H1 (cell line): ENCODE measurements at regions not wholly inside any gene's neighbourhood (a gene's known extent, or its start where the extent isn't known, plus 50 kb on each side); places are given as distances from the start of the nearest gene placed in this dataset.

Experiments
- CTCF ChIA-PET: fragments of 300-600 bp; sonication (Branson Sonifier 250); formaldehyde crosslinking; loops from one replicate; lab custom pipeline; 2021; ENCODE audit not compliant: partially characterized antibody; lab: Charles Lee
- POLR2A ChIA-PET: fragments of 300-600 bp; sonication (Branson Sonifier 250); formaldehyde crosslinking; loops from one replicate; lab custom pipeline; 2021; ENCODE audit warnings: inconsistent platforms; ENCODE audit not compliant: partially characterized antibody; lab: Charles Lee
- DNase-seq, 2 experiments: peaks; one replicate each; pipeline versions ENCODE4 v3.0.0 to v3.0.0-alpha.2; 2010 to 2022; ENCODE audit warnings: low spot score in 2 of 2, low read depth in 1 of 2, mixed read lengths in 1 of 2
- FAIRE-seq: peaks from 2 replicates; lab custom pipeline; 2011; peaks lifted over from hg19 to GRCh38; lab: Jason Lieb, UNC
- H2AFZ ChIP-seq: 2 replicates; pipeline ENCODE4 v1.8.1; 2012; ENCODE audit warnings: low read length, inconsistent platforms
- H2AK5ac ChIP-seq: 2 replicates; pipeline ENCODE4 v1.6.1; 2013; ENCODE audit warnings: low read depth, low read length
- H2BK120ac ChIP-seq: replicated peaks from 2 replicates; pipeline ENCODE3; 2013; ENCODE audit warnings: low read depth, low read length, inconsistent platforms
- H2BK12ac ChIP-seq: 2 replicates; pipeline ENCODE4 v1.6.1; 2013; ENCODE audit warnings: low read depth, low read length
- H2BK15ac ChIP-seq: 2 replicates; pipeline ENCODE4 v1.6.1; 2013; ENCODE audit warnings: low read length
- H2BK20ac ChIP-seq: 2 replicates; pipeline ENCODE4 v1.6.1; 2013; ENCODE audit warnings: low read length
- H2BK5ac ChIP-seq: 2 replicates; pipeline ENCODE4 v1.6.1; 2013; ENCODE audit warnings: low read depth, low read length
- H3K14ac ChIP-seq: 2 replicates; pipeline ENCODE4 v1.6.1; 2013; ENCODE audit warnings: inconsistent platforms; ENCODE audit not compliant: insufficient read length
- H3K18ac ChIP-seq: 2 replicates; pipeline ENCODE4 v1.6.1; 2013; ENCODE audit warnings: low read length; ENCODE audit errors: extremely low read depth
- H3K23ac ChIP-seq: 2 replicates; pipeline ENCODE4 v1.6.1; 2013; ENCODE audit warnings: inconsistent platforms; ENCODE audit not compliant: insufficient read length
- H3K23me2 ChIP-seq: 2 replicates; pipeline ENCODE4 v1.6.1; 2013; ENCODE audit warnings: low read depth, low read length
- H3K27ac ChIP-seq: 2 replicates; pipeline ENCODE4 v1.6.1; 2011; ENCODE audit warnings: low read depth, low read length, inconsistent platforms
- H3K27me3 ChIP-seq, 4 experiments: replicated peaks in 1 of 4; 1 replicate in 1 of 4; 2 replicates in 3 of 4; pipeline versions ENCODE4 v1.6.1 to v1.8.1; 2011 to 2013; ENCODE audit warnings: low read length in 3 of 4, mild to moderate bottlenecking in 3 of 4, inconsistent platforms in 2 of 4, mixed read lengths in 2 of 4, moderate library complexity in 1 of 4; ENCODE audit not compliant: control insufficient read depth in 3 of 4, insufficient read depth in 3 of 4; ENCODE audit errors: extremely low read depth in 1 of 4
- H3K36me3 ChIP-seq, 4 experiments: 2 replicates each; pipeline versions ENCODE4 v1.6.1 to v1.8.1; 2011 to 2013; ENCODE audit warnings: mild to moderate bottlenecking in 4 of 4, low read length in 3 of 4, moderate library complexity in 2 of 4, control low read depth in 1 of 4, inconsistent platforms in 1 of 4; ENCODE audit not compliant: insufficient read depth in 4 of 4, control insufficient read depth in 2 of 4
- H3K4ac ChIP-seq: replicated peaks from 2 replicates; pipeline ENCODE3; 2013; ENCODE audit warnings: low read length, low read depth, mixed read lengths, inconsistent platforms; ENCODE audit not compliant: insufficient read length
- H3K4me1 ChIP-seq, 4 experiments: replicated peaks in 1 of 4; 1 replicate in 1 of 4; 2 replicates in 3 of 4; pipeline versions ENCODE4 v1.6.1 to v1.8.1; 2011 to 2013; ENCODE audit warnings: low read length in 3 of 4, inconsistent platforms in 2 of 4, mixed read lengths in 1 of 4; ENCODE audit not compliant: insufficient read depth in 4 of 4, control insufficient read depth in 3 of 4
- H3K4me2 ChIP-seq, 2 experiments: 2 replicates each; pipeline versions ENCODE4 v1.6.1 to v1.8.1; 2011 to 2013; ENCODE audit warnings: low read depth in 2 of 2, low read length in 2 of 2, control low read depth in 1 of 2, inconsistent platforms in 1 of 2, mild to moderate bottlenecking in 1 of 2; ENCODE audit not compliant: insufficient read depth in 1 of 2
- H3K4me3 ChIP-seq, 4 experiments: fragments of 200-600, 300-600 bp in 1 of 4; sonication (generic), shearing (Covaris generic), sonication (Bioruptor Twin) in 1 of 4; 2 replicates each; pipeline versions ENCODE4 v1.5.1 to v1.8.1; 2011 to 2016; ENCODE audit warnings: low read length in 4 of 4, low read depth in 3 of 4, control low read depth in 2 of 4, inconsistent platforms in 2 of 4, mild to moderate bottlenecking in 2 of 4, mixed read lengths in 1 of 4, moderate library complexity in 1 of 4; ENCODE audit not compliant: insufficient read depth in 2 of 4; ENCODE audit errors: extremely low read depth in 1 of 4
- H3K56ac ChIP-seq: replicated peaks from 2 replicates; pipeline ENCODE3; 2013; ENCODE audit warnings: low read depth, mild to moderate bottlenecking, mixed read lengths, low read length, inconsistent platforms; ENCODE audit not compliant: insufficient read length
- H3K79me1 ChIP-seq: 2 replicates; pipeline ENCODE4 v1.6.1; 2013; ENCODE audit warnings: low read depth, low read length, control low read depth
- H3K79me2 ChIP-seq, 2 experiments: 2 replicates each; pipeline versions ENCODE4 v1.6.1 to v1.8.1; 2012 to 2013; ENCODE audit warnings: low read length in 2 of 2, mild to moderate bottlenecking in 2 of 2, inconsistent platforms in 1 of 2; ENCODE audit not compliant: insufficient read depth in 2 of 2, control insufficient read depth in 1 of 2
- H3K9ac ChIP-seq, 4 experiments: replicated peaks in 1 of 4; 1 replicate in 1 of 4; 2 replicates in 3 of 4; pipeline versions ENCODE4 v1.6.1 to v1.8.1; 2011 to 2013; ENCODE audit warnings: low read depth in 3 of 4, low read length in 3 of 4, control low read depth in 2 of 4, mild to moderate bottlenecking in 2 of 4, moderate library complexity in 2 of 4, inconsistent platforms in 1 of 4; ENCODE audit errors: extremely low read depth in 1 of 4
- H3K9me3 ChIP-seq, 2 experiments: 2 replicates each; pipeline versions ENCODE4 v1.6.1 to v1.8.1; 2012 to 2013; ENCODE audit warnings: mild to moderate bottlenecking in 2 of 2, moderate library complexity in 2 of 2, control low read depth in 1 of 2, inconsistent platforms in 1 of 2, low read depth in 1 of 2, low read length in 1 of 2, mixed read lengths in 1 of 2; ENCODE audit not compliant: insufficient read depth in 2 of 2
- H4K20me1 ChIP-seq, 2 experiments: replicated peaks in 1 of 2; 2 replicates each; pipeline versions ENCODE3 to v1.8.1; 2011 to 2013; ENCODE audit warnings: inconsistent platforms in 2 of 2, low read length in 2 of 2, mild to moderate bottlenecking in 1 of 2; ENCODE audit not compliant: insufficient read depth in 2 of 2, control insufficient read depth in 1 of 2
- H4K5ac ChIP-seq: 2 replicates; pipeline ENCODE4 v1.6.1; 2013; ENCODE audit warnings: low read length, low read depth, mixed read lengths, inconsistent platforms; ENCODE audit not compliant: insufficient read length
- H4K8ac ChIP-seq: 2 replicates; pipeline ENCODE4 v1.8.0; 2013; ENCODE audit warnings: mild to moderate bottlenecking, moderate library complexity, low read length, inconsistent platforms; ENCODE audit not compliant: insufficient read depth; ENCODE audit errors: extremely low read depth
- H4K91ac ChIP-seq: replicated peaks from 2 replicates; pipeline ENCODE3; 2013; ENCODE audit warnings: low read length, mixed read lengths, inconsistent platforms; ENCODE audit not compliant: insufficient read length
- ASH2L ChIP-seq: fragments of 200-600, 300-600 bp; sonication (generic); IDR thresholded peaks from one replicate; pipeline ENCODE4 v1.7.1; 2017; ENCODE audit warnings: low read length
- ATF3 ChIP-seq: IDR thresholded peaks from 2 replicates; pipeline ENCODE4 v1.6.1; 2011; ENCODE audit warnings: low read depth, mild to moderate bottlenecking, low read length; ENCODE audit not compliant: insufficient read depth
- GABPA ChIP-seq: IDR thresholded peaks from 2 replicates; pipeline ENCODE4 v1.6.1; 2011; ENCODE audit warnings: mild to moderate bottlenecking, low read length, moderate library complexity, borderline replicate concordance; ENCODE audit not compliant: insufficient read depth
- HDAC2 ChIP-seq, 2 experiments: fragments of 300-600 bp in 1 of 2; sonication (generic) in 1 of 2; IDR thresholded peaks; 2 replicates each; pipeline ENCODE4 v1.6.1; 2011 to 2012; ENCODE audit warnings: low read depth in 2 of 2, low read length in 2 of 2, mild to moderate bottlenecking in 2 of 2, moderate library complexity in 2 of 2, borderline replicate concordance in 1 of 2, inconsistent platforms in 1 of 2
- JUN ChIP-seq: IDR thresholded peaks from 2 replicates; pipeline ENCODE4 v1.6.1; 2011; ENCODE audit warnings: low read depth, mild to moderate bottlenecking, improper control_type of control experiment, low read length
- SIN3A ChIP-seq, 2 experiments: IDR thresholded peaks in 1 of 2; conservative IDR thresholded peaks in 1 of 2; 2 replicates each; pipeline ENCODE4 v1.6.1; 2011 to 2012; ENCODE audit warnings: low read length in 2 of 2, improper control_type of control experiment in 1 of 2, low read depth in 1 of 2, mild to moderate bottlenecking in 1 of 2
- SIX5 ChIP-seq: IDR thresholded peaks from 2 replicates; pipeline ENCODE4 v1.6.1; 2011; ENCODE audit warnings: mild to moderate bottlenecking, low read depth, low read length
- TEAD4 ChIP-seq: IDR thresholded peaks from 2 replicates; pipeline ENCODE4 v1.6.1; 2012; ENCODE audit warnings: low read depth, low read length, inconsistent platforms, mixed read lengths
- WGBS, 2 experiments: shearing (Covaris generic) in 1 of 2; methylation state at CpG; one replicate each; pipeline versions ENCODE4 v1.1.6 to v1.1.7; 2013 to 2015; ENCODE audit warnings: low lambda C conversion rate in 2 of 2, mixed read lengths in 2 of 2, inconsistent platforms in 1 of 2, low coverage in 1 of 2, missing lambda C conversion rate in 1 of 2; ENCODE audit not compliant: insufficient replicate concordance in 2 of 2, insufficient coverage in 1 of 2, insufficient read length in 1 of 2; ENCODE audit errors: extremely low coverage in 1 of 2, missing lambda C conversion rate in 1 of 2; 5-methylcytosine and 5-hydroxymethylcytosine counted together

GRCh38 chr2:128369602-128370467, 51.2 kb upstream of the HS6ST1 start:
- Histone ChIP-seq H3K4me1 (peaks cover 0 to 14% (median 10%) of the 10 kb centered on the region in 4 experiments; a peak in 5 of 7 replicates), H3K79me2 (no peaks in the 10 kb centered on the region), H2AFZ (no peak overlapping the region), H2BK12ac (peak overlapping the region; percentile 75; the same call in 1 of the 2 replicates), H2BK15ac (peak overlapping the region; percentile 92; the same call in 1 of the 2 replicates), H3K27me3 (no peaks in the 10 kb centered on the region; a peak in 2 of 7 replicates), H2BK120ac (no peak overlapping the region), H3K14ac (no peak overlapping the region), H3K18ac (peak overlapping the region; percentile 38), H2BK5ac (no peak overlapping the region; the same call in 1 of the 2 replicates), H3K4me2 (no peak overlapping the region), H3K36me3 (no peaks in the 10 kb centered on the region), H3K23me2 (no peaks in the 10 kb centered on the region), H2AK5ac (no peak overlapping the region), H3K9me3 (no peaks in the 10 kb centered on the region), H2BK20ac (peak overlapping the region; percentile 48; the same call in 1 of the 2 replicates), H3K79me1 (no peaks in the 10 kb centered on the region), H3K4ac (no peak overlapping the region), H4K8ac (no peak overlapping the region), H3K56ac (no peak overlapping the region), H3K23ac (no peak overlapping the region), H3K27ac (no peak overlapping the region), H4K91ac (peak overlapping the region; percentile 30), H4K5ac (no peak overlapping the region), H4K20me1 (no peaks in the 10 kb centered on the region), H3K4me3 (no peak overlapping the region), H3K9ac (no peak overlapping the region)
- WGBS, 2 experiments, result 90% methylated on average over 17 of the region's 17 CpGs; no CpG with 5 or more reads in 1 of the 2 experiments
- CTCF ChIA-PET, result interaction anchor here (0.9 to 1.7 kb wide), 4 partner anchors 8 to 49 kb away, joined by 3 to 5 read pairs (median 4); no protein-coding TSS in a partner anchor
- POLR2A ChIA-PET, result interaction anchor here (1.2 kb wide), 1 partner anchor 8 kb away, joined by 3 read pairs; no protein-coding TSS in a partner anchor
- TF ChIP-seq ATF3, result no peak
- TF ChIP-seq SIX5, result no peak
- no peak for TF ChIP-seq HDAC2 (IDR thresholded peaks at IDR 0.05; ENCODE audit: borderline replicate concordance in 1 of 2, low read depth in 2 of 2, low read length in 2 of 2)
- TF ChIP-seq SIN3A (conservative IDR thresholded peaks at IDR 0.05 in 1 of 2, IDR thresholded peaks at IDR 0.05 in 1 of 2; ENCODE audit: low read depth in 1 of 2, low read length in 2 of 2), result no peak
- TF ChIP-seq ASH2L, result no peak
- no peak for TF ChIP-seq TEAD4
- TF ChIP-seq GABPA, result no peak
- TF ChIP-seq JUN, result no peak
- FAIRE-seq (no peak), DNase-seq (no peak)
